ENCODE measurements at regions not wholly inside any gene's neighbourhood (a gene's known extent, or its start where the extent isn't known, plus 50 kb on each side); places are given as distances from the start of the nearest gene placed in this dataset.

GRCh38 chr5:42302186-42302585, 121.1 kb upstream of the GHR start:
- H3K79me2 ChIP-seq (ENCODE audit: insufficient read depth, low read length) = no peaks in the 10 kb centered on the region
- no peaks in the 10 kb centered on the region for H3K9me3 ChIP-seq (ENCODE audit: insufficient read depth, low read depth, low read length)
- no peaks in the 10 kb centered on the region for H3F3A ChIP-seq (ENCODE audit: low read depth)
- no peak overlapping the region for H3K9ac ChIP-seq (ENCODE audit: low read depth, low read length, poor library complexity, severe bottlenecking)
- H3K36me3 ChIP-seq (ENCODE audit: insufficient read depth, low read length) = no peaks in the 10 kb centered on the region
- H3K9me2 ChIP-seq (replicated peaks; ENCODE audit: low read depth, low read length) = no peaks in the 10 kb centered on the region
- TF ChIP-seq CTCF (conservative IDR thresholded peaks at IDR 0.05; ENCODE audit: low read length) (no peak), EZH2phosphoT487 (IDR thresholded peaks at IDR 0.05; ENCODE audit: borderline replicate concordance) (no peak)
- no peaks in the 10 kb centered on the region for H3K27me3 ChIP-seq (ENCODE audit: insufficient read depth, low read length, poor library complexity, severe bottlenecking)
- H2AFZ ChIP-seq (ENCODE audit: low read length) = no peak overlapping the region
- no peak overlapping the region for H3K4me2 ChIP-seq (ENCODE audit: low read depth, low read length, poor library complexity, severe bottlenecking)
- H4K20me1 ChIP-seq (ENCODE audit: insufficient read depth, low read length, poor library complexity, severe bottlenecking) = no peaks in the 10 kb centered on the region
- H3K4me1 ChIP-seq (ENCODE audit: insufficient read depth, low read length, poor library complexity, severe bottlenecking) = no peaks in the 10 kb centered on the region
- no peak overlapping the region for H3K4me3 ChIP-seq (ENCODE audit: low read length, poor library complexity, severe bottlenecking)

GRCh38 chr5:42306287-42306686, 117.0 kb upstream of the GHR start:
- H3F3A ChIP-seq (ENCODE audit: low read depth) = no peaks in the 10 kb centered on the region
- no peak overlapping the region for H3K9ac ChIP-seq (ENCODE audit: low read depth, low read length, poor library complexity, severe bottlenecking)
- H3K9me2 ChIP-seq (replicated peaks; ENCODE audit: low read depth, low read length) = no peaks in the 10 kb centered on the region
- H2AFZ ChIP-seq (ENCODE audit: low read length) = no peak overlapping the region
- no peak overlapping the region for H3K4me2 ChIP-seq (ENCODE audit: low read depth, low read length, poor library complexity, severe bottlenecking)
- H3K9me3 ChIP-seq (ENCODE audit: insufficient read depth, low read depth, low read length) = no peaks in the 10 kb centered on the region
- TF ChIP-seq CTCF (conservative IDR thresholded peaks at IDR 0.05; ENCODE audit: low read length) (no peak), EZH2phosphoT487 (IDR thresholded peaks at IDR 0.05; ENCODE audit: borderline replicate concordance) (no peak)
- no peak overlapping the region for H3K4me3 ChIP-seq (ENCODE audit: low read length, poor library complexity, severe bottlenecking)
- no peaks in the 10 kb centered on the region for H3K27me3 ChIP-seq (ENCODE audit: insufficient read depth, low read length, poor library complexity, severe bottlenecking)
- no peaks in the 10 kb centered on the region for H3K36me3 ChIP-seq (ENCODE audit: insufficient read depth, low read length)
- H3K4me1 ChIP-seq (ENCODE audit: insufficient read depth, low read length, poor library complexity, severe bottlenecking) = no peaks in the 10 kb centered on the region
- no peaks in the 10 kb centered on the region for H4K20me1 ChIP-seq (ENCODE audit: insufficient read depth, low read length, poor library complexity, severe bottlenecking)
- no peaks in the 10 kb centered on the region for H3K79me2 ChIP-seq (ENCODE audit: insufficient read depth, low read length)

- H3K9me3 ChIP-seq (ENCODE audit: insufficient read depth, low read depth, low read length) = no peaks in the 10 kb centered on the region
- no peaks in the 10 kb centered on the region for H3K36me3 ChIP-seq (ENCODE audit: insufficient read depth, low read length)
- no peak overlapping the region for H2AFZ ChIP-seq (ENCODE audit: low read length)
- no peaks in the 10 kb centered on the region for H3K4me1 ChIP-seq (ENCODE audit: insufficient read depth, low read length, poor library complexity, severe bottlenecking)
- no peaks in the 10 kb centered on the region for H4K20me1 ChIP-seq (ENCODE audit: insufficient read depth, low read length, poor library complexity, severe bottlenecking)
- no peak overlapping the region for H3K4me3 ChIP-seq (ENCODE audit: low read length, poor library complexity, severe bottlenecking)
- H3K9ac ChIP-seq (ENCODE audit: low read depth, low read length, poor library complexity, severe bottlenecking) = no peak overlapping the region
- no peak overlapping the region for H3K4me2 ChIP-seq (ENCODE audit: low read depth, low read length, poor library complexity, severe bottlenecking)
- H3K27me3 ChIP-seq (ENCODE audit: insufficient read depth, low read length, poor library complexity, severe bottlenecking) = no peaks in the 10 kb centered on the region
- H3F3A ChIP-seq (ENCODE audit: low read depth) = no peaks in the 10 kb centered on the region
- TF ChIP-seq EZH2phosphoT487 (IDR thresholded peaks at IDR 0.05; ENCODE audit: borderline replicate concordance) (no peak), CTCF (conservative IDR thresholded peaks at IDR 0.05; ENCODE audit: low read length) (no peak)
- no peaks in the 10 kb centered on the region for H3K9me2 ChIP-seq (replicated peaks; ENCODE audit: low read depth, low read length)
- H3K79me2 ChIP-seq (ENCODE audit: insufficient read depth, low read length) = no peaks in the 10 kb centered on the region
Observed at GRCh38 chr5:42309865-42310264, 113.4 kb upstream of the GHR start.
